ENCODE measurements at regions not wholly inside any gene's neighbourhood (a gene's known extent, or its start where the extent isn't known, plus 50 kb on each side); places are given as distances from the start of the nearest gene placed in this dataset.

- Histone ChIP-seq H3K9ac (ENCODE audit: control insufficient read depth, insufficient read depth, low read length) (no peak overlapping the region), H3K9me3 (replicated peaks; ENCODE audit: control insufficient read depth, insufficient read depth, low read length) (no peaks in the 10 kb centered on the region), H3K4me1 (ENCODE audit: control insufficient read depth, insufficient read depth, low read length) (no peaks in the 10 kb centered on the region), H3K36me3 (ENCODE audit: control insufficient read depth in 2 of 2, insufficient read depth in 2 of 2, low read length in 1 of 2) (no peaks in the 10 kb centered on the region), H3K4me3 (no peak overlapping the region), H3K27me3 (replicated peaks in 1 of 2; ENCODE audit: control insufficient read depth in 2 of 2, insufficient read depth in 2 of 2, low read length in 1 of 2) (no peaks in the 10 kb centered on the region), H4K20me1 (ENCODE audit: control insufficient read depth, insufficient read depth) (no peaks in the 10 kb centered on the region), H3K27ac (ENCODE audit: control insufficient read depth, insufficient read depth) (no peak overlapping the region), H2AFZ (ENCODE audit: control insufficient read depth, low read depth, low read length) (no peak overlapping the region), H3K4me2 (ENCODE audit: control insufficient read depth, insufficient read depth) (no peak overlapping the region), H3K79me2 (ENCODE audit: control insufficient read depth, insufficient read depth, low read length) (no peaks in the 10 kb centered on the region)
- WGBS (ENCODE audit: insufficient coverage, insufficient replicate concordance, low lambda C conversion rate, missing lambda C conversion rate), result 0% methylated on average over 1 of the region's 1 CpG
- intact Hi-C loops (cut with micrococcal nuclease; ENCODE audit: unreplicated experiment) (no loop called here), in situ Hi-C loops (cut with MboI) (no loop called here)
- no peak for FAIRE-seq
- ChIA-PET SMC1A (ENCODE audit: uncharacterized antibody, unreplicated experiment) (no interaction called here), RAD21 (ENCODE audit: unreplicated experiment) (no interaction called here), CTCF (no interaction called here), POLR2A (no interaction called here)
- no TSS peak for BruUV-seq (replicated peaks)
- TF ChIP-seq TCF12 (IDR thresholded peaks at IDR 0.05; ENCODE audit: low read depth, low read length) (no peak), SREBF2 (IDR thresholded peaks at IDR 0.05; ENCODE audit: low read length) (no peak), RFX5 (IDR thresholded peaks at IDR 0.05; ENCODE audit: low read depth, low read length) (no peak)
- DNase-seq (ENCODE audit: low read depth, low spot score), result no peak
- no peak for ATAC-seq
Measured at GRCh38 chr12:28604240-28604639, 414.0 kb downstream of the CCDC91 start.

GRCh38 chr12:28606967-28607557, 416.8 kb downstream of the CCDC91 start:
- 0% methylated on average over 1 of the region's 1 CpG for WGBS (ENCODE audit: insufficient coverage, insufficient replicate concordance, low lambda C conversion rate, missing lambda C conversion rate)
- DNase-seq (ENCODE audit: low read depth, low spot score) (no peak), FAIRE-seq (no peak), ATAC-seq (no peak)
- Histone ChIP-seq H3K4me1 (ENCODE audit: control insufficient read depth, insufficient read depth, low read length) (no peaks in the 10 kb centered on the region), H3K79me2 (ENCODE audit: control insufficient read depth, insufficient read depth, low read length) (no peaks in the 10 kb centered on the region), H2AFZ (ENCODE audit: control insufficient read depth, low read depth, low read length) (no peak overlapping the region), H3K4me2 (ENCODE audit: control insufficient read depth, insufficient read depth) (no peak overlapping the region), H4K20me1 (ENCODE audit: control insufficient read depth, insufficient read depth) (no peaks in the 10 kb centered on the region), H3K9ac (ENCODE audit: control insufficient read depth, insufficient read depth, low read length) (no peak overlapping the region), H3K27me3 (replicated peaks in 1 of 2; ENCODE audit: control insufficient read depth in 2 of 2, insufficient read depth in 2 of 2, low read length in 1 of 2) (no peaks in the 10 kb centered on the region), H3K4me3 (no peak overlapping the region), H3K27ac (ENCODE audit: control insufficient read depth, insufficient read depth) (no peak overlapping the region), H3K36me3 (ENCODE audit: control insufficient read depth in 2 of 2, insufficient read depth in 2 of 2, low read length in 1 of 2) (no peaks in the 10 kb centered on the region), H3K9me3 (replicated peaks; ENCODE audit: control insufficient read depth, insufficient read depth, low read length) (no peaks in the 10 kb centered on the region)
- BruUV-seq (replicated peaks), result no TSS peak
- SMC1A ChIA-PET (ENCODE audit: uncharacterized antibody, unreplicated experiment), result no interaction called here
- POLR2A ChIA-PET, result no interaction called here
- in situ Hi-C loops (cut with MboI), result no loop called here
- CTCF ChIA-PET, result no interaction called here
- TF ChIP-seq RUNX3 (IDR thresholded peaks at IDR 0.05; ENCODE audit: low read length), result no peak
- no peak for TF ChIP-seq MXI1 (IDR thresholded peaks at IDR 0.05; ENCODE audit: low read depth, low read length)
- intact Hi-C loops (cut with micrococcal nuclease; ENCODE audit: unreplicated experiment), result no loop called here
- RAD21 ChIA-PET (ENCODE audit: unreplicated experiment), result no interaction called here
